ENCODE measurements at regions not wholly inside any gene's neighbourhood (a gene's known extent, or its start where the extent isn't known, plus 50 kb on each side); places are given as distances from the start of the nearest gene placed in this dataset.
"Not testable (repeated sequence)": the region's sequence is repeated elsewhere in the genome, so short reads cannot be mapped to it uniquely, and the experiment has no call there.

GRCh38 chr2:40043641-40044040, 264.6 kb upstream of the THUMPD2 start:
- intact Hi-C loops (cut with DNase I), result no loop called here
- no peak for DNase-seq (ENCODE audit: low spot score)

GRCh38 chr2:40043191-40043590, 264.1 kb upstream of the THUMPD2 start:
- no peak for DNase-seq (ENCODE audit: low spot score)
- intact Hi-C loops (cut with DNase I), result no loop called here

GRCh38 chr2:40041422-40042382, 262.6 kb upstream of the THUMPD2 start:
- no peak for DNase-seq (ENCODE audit: low spot score)
- intact Hi-C loops (cut with DNase I), result no loop called here

GRCh38 chr2:40039549-40039948, 260.5 kb upstream of the THUMPD2 start:
- DNase-seq (ENCODE audit: low spot score), result no peak
- intact Hi-C loops (cut with DNase I), result no loop called here

GRCh38 chr2:40038646-40039045, 259.6 kb upstream of the THUMPD2 start:
- DNase-seq (ENCODE audit: low spot score), result no peak
- intact Hi-C loops (cut with DNase I), result no loop called here

GRCh38 chr2:40037303-40037702, 258.2 kb upstream of the THUMPD2 start:
- no peak for DNase-seq (ENCODE audit: low spot score)
- intact Hi-C loops (cut with DNase I), result no loop called here

GRCh38 chr2:40036241-40036640, 257.2 kb upstream of the THUMPD2 start:
- no peak for DNase-seq (ENCODE audit: low spot score)
- intact Hi-C loops (cut with DNase I), result no loop called here

GRCh38 chr2:40034801-40035200, 255.7 kb upstream of the THUMPD2 start:
- intact Hi-C loops (cut with DNase I), result no loop called here
- no peak for DNase-seq (ENCODE audit: low spot score)

- no peak for DNase-seq (ENCODE audit: low spot score)
- intact Hi-C loops (cut with DNase I), result no loop called here
These were observed 255.1 kb upstream of the THUMPD2 start for GRCh38 chr2:40034198-40034597.

- DNase-seq (ENCODE audit: low spot score), result no peak
- intact Hi-C loops (cut with DNase I), result no loop called here
These were observed 254.7 kb upstream of the THUMPD2 start for GRCh38 chr2:40033781-40034180.

GRCh38 chr2:40032650-40033319, 253.7 kb upstream of the THUMPD2 start:
- no peak for DNase-seq (ENCODE audit: low spot score)

GRCh38 chr2:40030456-40030975, 251.5 kb upstream of the THUMPD2 start:
- intact Hi-C loops (cut with DNase I), result no loop called here
- DNase-seq (ENCODE audit: low spot score), result no peak

More at GRCh38 chr2:40032650-40033319, 253.7 kb upstream of the THUMPD2 start:
- intact Hi-C loops (cut with DNase I), result no loop called here

GRCh38 chr2:40028792-40029488, 249.9 kb upstream of the THUMPD2 start:
- DNase-seq (ENCODE audit: low spot score), result no peak
- intact Hi-C loops (cut with DNase I), result no loop called here

- DNase-seq (ENCODE audit: low spot score), result no peak
- intact Hi-C loops (cut with DNase I), result no loop called here
These were observed 248.9 kb upstream of the THUMPD2 start for GRCh38 chr2:40027968-40028367.

- intact Hi-C loops (cut with DNase I); DNase-seq (ENCODE audit: low spot score): not testable (repeated sequence)
These were observed 246.2 kb upstream of the THUMPD2 start for GRCh38 chr2:40025276-40025675.

GRCh38 chr2:40020997-40021396, 241.9 kb upstream of the THUMPD2 start:
- intact Hi-C loops (cut with DNase I), result no loop called here
- no peak for DNase-seq (ENCODE audit: low spot score)

GRCh38 chr2:40016151-40016885, 237.3 kb upstream of the THUMPD2 start:
- intact Hi-C loops (cut with DNase I), result no loop called here
- DNase-seq (ENCODE audit: low spot score), result no peak

GRCh38 chr2:40013962-40014361, 234.9 kb upstream of the THUMPD2 start:
- intact Hi-C loops (cut with DNase I); DNase-seq (ENCODE audit: low spot score): not testable (repeated sequence)

GRCh38 chr2:40004336-40004735, 225.3 kb upstream of the THUMPD2 start:
- intact Hi-C loops (cut with DNase I), result no loop called here
- no peak for DNase-seq (ENCODE audit: low spot score)

Measured in posterior vena cava (tissue), 2 donors.